Activated naive CD4-positive, alpha-beta T cell treated with anti-CD3 and anti-CD28 coated beads, Interleukin-2, amount 50 U/mL, for 72 hours (primary cell): ENCODE measurements at regions not wholly inside any gene's neighbourhood (a gene's known extent, or its start where the extent isn't known, plus 50 kb on each side); places are given as distances from the start of the nearest gene placed in this dataset.
A peak's percentile ranks its signal among the peaks of the same experiment; 100 is the strongest.
"Not testable (repeated sequence)": the region's sequence is repeated elsewhere in the genome, so short reads cannot be mapped to it uniquely, and the experiment has no call there.

ENCODE experiments used
- ATAC-seq, 2 donors: fragments of 150-1000 bp; cut with Tn5 transposase; 2 replicates each; pipeline ENCODE4 v1.10.0; 2021; ENCODE audit warnings: mild to moderate bottlenecking in 2 of 2, moderate library complexity in 2 of 2
- DNase-seq, 2 donors: peaks; one replicate each; pipeline ENCODE4 v3.0.0; 2021 to 2022; ENCODE audit warnings: low spot score in 2 of 2
- H3K27ac Mint-ChIP-seq, 2 donors: one replicate each; pipeline ENCODE4 v1.8.0; 2022; ENCODE audit warnings: mild to moderate bottlenecking in 2 of 2, mixed read lengths in 2 of 2
- H3K36me3 Mint-ChIP-seq, 2 donors: one replicate each; pipeline ENCODE4 v1.8.0; 2022; ENCODE audit warnings: mixed read lengths in 2 of 2
- H3K9me3 Mint-ChIP-seq, 2 donors: one replicate each; pipeline ENCODE4 v1.8.0; 2022; ENCODE audit warnings: mixed read lengths in 2 of 2

DNA sequence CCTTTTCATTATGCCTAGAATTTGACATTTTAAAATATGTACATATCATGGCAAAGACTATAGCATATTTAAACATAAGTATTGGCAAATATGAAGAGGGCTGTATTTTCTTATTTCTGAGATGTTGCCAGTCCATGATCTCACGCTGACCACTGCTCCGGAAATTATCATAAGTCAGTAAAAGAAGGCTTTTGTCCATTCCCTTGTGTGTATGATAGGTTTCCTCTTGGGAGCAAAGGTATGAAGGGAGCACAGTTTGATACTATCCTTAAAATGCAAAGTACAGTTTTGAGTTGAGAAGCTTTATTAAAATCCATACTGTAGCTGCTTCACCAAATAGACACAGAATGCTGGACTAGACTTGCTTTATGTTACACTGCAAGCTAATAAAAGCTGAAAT is 52.6 kb upstream of the AGA start:
- H3K27ac Mint-ChIP-seq, result no peak overlapping the region
- no peaks in the 10 kb centered on the region for H3K36me3 Mint-ChIP-seq
- no peak for ATAC-seq
- no peaks in the 10 kb centered on the region for H3K9me3 Mint-ChIP-seq
- no peak for DNase-seq

DNA sequence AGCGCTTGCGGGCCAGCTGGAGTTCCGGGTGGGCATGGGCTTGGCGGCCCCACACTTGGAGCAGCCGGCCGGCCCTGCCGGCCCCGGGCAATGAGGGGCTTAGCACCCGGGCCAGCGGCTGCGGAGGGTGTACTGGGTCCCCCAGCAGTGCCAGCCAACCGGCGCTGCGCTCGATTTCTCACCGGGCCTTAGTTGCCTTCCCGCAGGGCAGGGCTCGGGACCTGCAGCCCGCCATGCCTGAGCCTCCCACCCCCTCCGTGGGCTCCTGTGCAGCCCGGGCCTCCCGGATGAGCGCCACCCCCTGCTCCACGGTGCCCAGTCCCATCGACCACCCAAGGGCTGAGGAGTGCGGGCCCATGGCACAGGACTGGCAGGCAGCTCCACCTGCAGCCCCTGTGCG is 53.4 kb upstream of the AGA start:
- ATAC-seq, H3K36me3 Mint-ChIP-seq, H3K27ac Mint-ChIP-seq, H3K9me3 Mint-ChIP-seq, DNase-seq: not testable (repeated sequence)

DNA sequence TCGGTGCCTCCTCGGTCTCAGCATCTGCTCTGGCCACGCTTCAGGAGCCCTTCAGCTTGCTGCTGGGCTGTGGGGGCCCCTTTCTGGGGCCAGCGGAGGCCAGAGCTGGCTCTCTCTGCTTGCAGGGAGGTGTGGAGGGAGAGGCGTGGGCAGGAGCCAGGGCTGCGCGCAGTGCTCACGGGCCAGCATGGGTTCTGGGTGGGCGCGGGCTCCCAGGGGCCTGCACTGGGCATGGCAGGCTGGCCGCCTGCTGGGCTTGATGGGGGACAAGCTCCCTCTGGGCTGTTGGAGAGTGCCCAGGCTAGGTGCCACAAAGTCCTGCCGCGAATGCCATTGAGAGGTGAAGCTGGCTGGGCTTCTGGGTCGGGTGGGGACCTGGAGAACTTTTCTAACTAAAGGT is 57.3 kb upstream of the AGA start:
- DNase-seq (no peak), ATAC-seq (no peak)
- no peak overlapping the region for H3K27ac Mint-ChIP-seq
- H3K36me3 Mint-ChIP-seq, result peaks cover 0 to 9% of the 10 kb centered on the region in 2 donors
- H3K9me3 Mint-ChIP-seq, result peaks cover 7 to 8% of the 10 kb centered on the region in 2 donors

DNA sequence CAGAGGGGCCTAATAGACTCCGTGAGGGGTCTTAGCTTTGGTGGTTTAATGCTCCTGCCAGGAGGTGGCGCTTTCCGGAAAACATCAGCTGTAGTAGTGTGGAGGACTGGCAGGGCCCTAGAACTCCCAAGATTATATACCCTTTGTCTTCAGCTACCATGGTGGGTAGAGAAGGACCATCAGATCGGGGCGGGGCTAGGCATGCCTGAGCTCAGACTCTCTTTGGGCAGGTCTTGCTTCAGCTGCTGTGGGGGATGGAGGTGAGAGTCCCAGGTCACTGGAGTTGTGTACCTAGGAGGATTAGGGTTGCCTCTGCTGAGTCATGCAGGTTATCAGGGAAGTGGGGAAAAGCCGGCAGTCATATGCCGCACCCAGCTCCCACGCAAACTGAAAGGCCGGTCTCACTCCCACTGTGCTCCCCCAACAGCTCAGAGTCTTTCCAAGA is 63.0 kb upstream of the AGA start:
- peak overlapping the region in 1 of 2 donors; percentile 84 for H3K27ac Mint-ChIP-seq
- DNase-seq, result no peak
- peaks cover 8 to 12% of the 10 kb centered on the region in 2 donors for H3K9me3 Mint-ChIP-seq
- no peak for ATAC-seq
- peaks cover 0 to 9% of the 10 kb centered on the region in 2 donors for H3K36me3 Mint-ChIP-seq

DNA sequence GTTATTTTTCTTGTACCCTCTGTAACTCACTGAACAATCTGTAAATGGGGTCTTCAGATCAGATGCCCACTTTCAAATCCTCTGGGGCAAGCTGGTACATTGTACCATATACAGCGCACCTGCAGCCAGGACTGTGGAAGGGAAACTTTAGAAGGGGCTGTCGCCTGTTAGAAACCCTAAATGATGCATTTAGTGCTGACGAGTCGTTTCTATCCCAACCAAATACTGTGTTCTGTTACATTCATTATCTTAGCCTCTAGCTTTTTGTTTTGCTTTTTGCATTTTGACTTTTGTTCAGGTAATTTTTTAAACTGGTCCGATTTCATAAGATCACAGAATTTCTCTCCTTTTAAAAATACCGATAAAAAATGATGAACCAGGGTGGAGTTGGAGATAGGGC is 66.4 kb upstream of the AGA start:
- ATAC-seq, result no peak
- no peak for DNase-seq
- H3K9me3 Mint-ChIP-seq, result peaks cover 4% of the 10 kb centered on the region in 2 donors
- no peak overlapping the region for H3K27ac Mint-ChIP-seq
- no peaks in the 10 kb centered on the region for H3K36me3 Mint-ChIP-seq

DNA sequence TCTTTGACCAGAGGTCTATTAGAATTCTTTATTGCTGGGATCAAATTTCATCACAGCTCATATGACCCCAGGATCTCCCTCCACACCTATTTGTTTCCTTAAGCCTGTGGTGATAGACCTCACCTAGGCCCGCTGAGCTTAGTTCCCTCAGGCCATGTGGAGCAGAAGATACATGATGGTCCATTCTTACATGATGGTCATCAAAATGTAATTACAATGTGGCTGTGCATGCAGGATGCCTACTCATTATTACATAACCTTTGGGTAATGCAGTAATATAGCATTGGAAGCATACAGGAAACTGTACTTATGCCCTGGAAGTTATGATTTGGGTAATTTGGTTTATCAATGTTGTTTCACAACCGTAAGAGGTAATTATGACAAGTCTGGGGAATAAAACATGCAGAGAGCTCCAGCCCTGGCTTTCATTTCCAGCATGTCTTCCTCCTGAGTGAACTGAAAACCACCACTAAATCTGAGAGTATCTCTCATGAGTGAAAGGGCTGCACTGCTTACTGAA is 67.0 kb upstream of the AGA start:
- Mint-ChIP-seq H3K9me3 (peaks cover 4% of the 10 kb centered on the region in 2 donors), H3K36me3 (no peaks in the 10 kb centered on the region), H3K27ac (no peak overlapping the region)
- ATAC-seq (peak in 1 of 2 donors; percentile 51), DNase-seq (no peak)

DNA sequence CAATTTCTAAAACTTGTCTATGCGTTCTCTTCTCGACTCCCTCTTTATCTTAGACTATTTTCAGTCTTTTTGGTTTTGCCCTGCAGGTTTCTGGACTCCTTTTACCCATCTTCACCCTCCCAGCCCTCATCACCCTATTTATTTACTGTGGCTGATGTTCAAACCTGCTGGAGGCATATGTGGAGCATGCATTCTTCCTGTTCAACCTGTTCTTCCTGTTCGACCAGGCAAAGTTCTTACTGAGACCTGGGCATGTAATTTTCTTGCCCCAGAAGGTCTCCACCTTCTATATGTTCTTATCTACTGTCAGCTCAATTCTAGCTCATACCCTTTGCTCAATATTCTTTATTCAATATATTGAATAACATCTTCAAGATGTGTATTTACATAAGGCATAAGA is 69.4 kb upstream of the AGA start:
- ATAC-seq (no peak), DNase-seq (no peak)
- no peak overlapping the region for H3K27ac Mint-ChIP-seq
- peaks cover 4% of the 10 kb centered on the region in 2 donors for H3K9me3 Mint-ChIP-seq
- no peaks in the 10 kb centered on the region for H3K36me3 Mint-ChIP-seq

DNA sequence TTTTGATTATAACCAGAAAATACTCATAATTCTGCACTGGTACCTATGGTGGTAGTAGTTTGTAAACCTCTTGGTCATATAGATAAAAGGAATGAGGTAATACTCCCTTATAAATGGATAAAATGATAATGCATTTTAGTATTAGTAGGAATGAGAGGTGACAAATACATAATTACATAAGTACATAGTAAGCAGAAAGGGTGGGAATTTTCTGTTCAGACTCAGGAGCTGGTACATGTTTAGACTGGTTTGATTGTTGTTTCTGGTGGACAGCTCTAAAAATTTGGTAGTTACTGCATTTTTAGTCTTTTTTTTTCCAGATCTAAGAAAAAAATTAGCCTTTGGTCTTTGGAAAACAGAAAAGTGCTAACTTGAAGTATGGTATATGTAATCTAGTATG is 70.4 kb upstream of the AGA start:
- no peak for ATAC-seq
- Mint-ChIP-seq H3K36me3 (no peaks in the 10 kb centered on the region), H3K27ac (no peak overlapping the region), H3K9me3 (peaks cover 4% of the 10 kb centered on the region in 2 donors)
- no peak for DNase-seq

DNA sequence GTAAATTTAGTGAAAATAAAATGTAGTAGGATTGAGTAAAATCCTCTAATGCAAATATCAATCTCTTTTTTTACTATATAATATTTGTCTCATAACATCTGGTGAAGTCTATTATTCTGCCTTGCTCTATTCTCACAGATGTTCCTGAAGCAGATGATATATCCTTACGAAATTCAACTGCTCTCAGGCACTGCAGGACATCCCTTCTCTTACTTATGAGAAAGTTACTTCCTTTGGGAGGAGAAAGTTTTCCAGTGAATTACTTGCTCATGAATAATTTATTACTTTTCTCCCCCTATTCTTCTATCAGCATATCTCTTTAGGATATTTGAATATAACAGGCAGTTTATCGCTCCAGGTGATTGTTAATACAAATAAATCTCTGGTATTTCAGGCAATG is 75.6 kb upstream of the AGA start:
- no peak for DNase-seq
- H3K27ac Mint-ChIP-seq, result no peak overlapping the region
- H3K36me3 Mint-ChIP-seq, result peaks cover 0 to 7% of the 10 kb centered on the region in 2 donors
- no peak for ATAC-seq
- peaks cover 0 to 3% of the 10 kb centered on the region in 2 donors for H3K9me3 Mint-ChIP-seq

DNA sequence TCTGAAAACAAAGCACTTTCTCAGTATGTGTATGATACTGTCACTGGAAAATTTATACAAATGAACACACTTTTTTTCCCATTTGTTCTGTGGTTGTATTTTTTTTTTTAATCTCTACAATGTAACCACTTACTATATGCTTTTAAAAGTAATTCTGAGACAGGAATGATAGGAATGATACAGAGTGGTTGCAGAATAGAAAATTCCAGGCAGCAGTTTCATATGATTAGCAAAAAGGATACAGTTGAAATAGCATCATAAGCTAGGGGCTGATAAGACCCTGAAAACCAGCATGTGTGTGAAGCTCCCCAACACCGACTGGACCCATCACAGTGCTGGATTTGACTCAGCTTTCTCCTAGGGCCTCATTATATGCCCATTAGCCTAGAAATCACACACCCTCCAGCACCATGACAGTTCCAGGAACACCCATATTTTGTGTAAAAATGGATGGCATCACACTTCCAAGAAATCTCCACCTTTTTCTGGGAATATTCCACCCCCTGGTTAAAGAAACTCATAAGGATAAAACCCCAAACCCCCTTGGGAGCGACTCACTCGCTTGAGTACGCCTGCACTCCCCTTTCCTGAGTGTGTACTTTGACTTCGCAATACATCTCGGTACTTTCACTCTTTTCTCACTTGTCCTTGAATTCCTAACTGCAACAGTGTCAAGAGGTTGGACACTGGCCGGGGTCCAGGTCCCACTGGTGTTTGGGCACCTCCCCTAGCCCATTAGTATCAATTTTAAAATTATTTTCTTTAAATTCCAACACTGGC is 77.4 kb upstream of the AGA start:
- Mint-ChIP-seq H3K9me3 (peaks cover 0 to 7% of the 10 kb centered on the region in 2 donors), H3K36me3 (peaks cover 0 to 10% of the 10 kb centered on the region in 2 donors), H3K27ac (no peak overlapping the region)
- ATAC-seq (no peak), DNase-seq (no peak)

DNA sequence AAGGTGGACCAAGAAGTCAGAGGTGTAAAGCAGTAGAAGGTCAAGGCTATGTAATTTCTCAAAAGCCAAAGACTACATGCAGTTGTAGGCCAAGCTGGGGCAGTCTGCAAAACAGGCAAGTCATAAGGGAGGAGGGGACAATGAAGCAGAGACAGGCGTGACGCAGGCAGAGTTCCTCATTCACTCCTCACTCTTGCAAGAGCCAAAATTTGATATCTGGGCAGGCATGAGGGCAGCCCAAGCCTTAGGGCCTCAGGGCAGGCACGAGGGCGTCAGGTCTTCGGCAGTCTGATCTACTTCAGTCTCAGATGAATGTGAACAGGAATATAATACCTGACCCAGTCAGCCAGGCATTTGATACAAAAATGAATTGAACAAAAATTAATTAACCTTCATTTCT is 86.4 kb upstream of the AGA start:
- H3K36me3 Mint-ChIP-seq, result peaks cover 0 to 5% of the 10 kb centered on the region in 2 donors
- no peak overlapping the region for H3K27ac Mint-ChIP-seq
- DNase-seq (no peak), ATAC-seq (no peak)
- H3K9me3 Mint-ChIP-seq, result no peaks in the 10 kb centered on the region

DNA sequence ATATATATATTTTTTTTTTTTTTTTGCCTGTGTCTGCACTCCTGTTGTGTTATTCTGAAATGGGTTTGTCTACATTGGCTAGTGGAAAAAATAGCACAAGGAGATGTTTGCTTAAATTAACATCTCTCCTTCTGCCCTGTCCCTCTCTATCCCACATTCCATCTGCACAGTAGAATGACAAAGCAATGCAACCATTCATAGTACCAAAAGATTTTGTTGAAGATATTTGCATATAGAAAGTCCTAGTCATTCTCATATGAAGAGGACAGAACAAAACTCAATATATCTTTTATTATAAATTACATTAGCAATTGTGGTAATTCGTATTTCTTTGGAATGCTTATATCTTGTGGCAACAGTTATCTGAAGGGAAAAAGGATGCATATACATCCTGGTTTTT is 88.3 kb upstream of the AGA start:
- Mint-ChIP-seq H3K9me3 (no peaks in the 10 kb centered on the region), H3K27ac (no peak overlapping the region), H3K36me3 (peaks cover 0 to 8% of the 10 kb centered on the region in 2 donors)
- ATAC-seq (no peak), DNase-seq (no peak)

DNA sequence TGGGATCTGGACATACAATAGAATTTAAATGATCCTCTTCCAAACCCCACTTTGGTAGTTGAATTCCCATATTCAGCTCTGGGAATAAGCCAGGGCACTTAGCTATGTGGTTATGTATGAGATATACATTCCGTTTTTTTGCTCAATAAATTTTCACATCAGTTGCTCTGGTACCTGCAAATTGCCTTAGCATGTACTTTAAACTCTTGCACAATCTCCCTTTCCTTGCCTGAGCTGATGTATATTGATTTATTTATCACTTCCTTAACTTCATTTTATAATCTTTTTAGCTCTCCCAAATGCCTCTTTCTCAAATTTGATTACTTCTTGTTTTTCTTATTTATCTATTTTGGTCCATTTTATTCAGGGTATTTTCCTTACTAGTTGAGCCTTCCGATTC is 90.1 kb upstream of the AGA start:
- Mint-ChIP-seq H3K9me3 (no peaks in the 10 kb centered on the region), H3K27ac (no peak overlapping the region), H3K36me3 (peaks cover 0 to 12% of the 10 kb centered on the region in 2 donors)
- no peak for DNase-seq
- no peak for ATAC-seq

DNA sequence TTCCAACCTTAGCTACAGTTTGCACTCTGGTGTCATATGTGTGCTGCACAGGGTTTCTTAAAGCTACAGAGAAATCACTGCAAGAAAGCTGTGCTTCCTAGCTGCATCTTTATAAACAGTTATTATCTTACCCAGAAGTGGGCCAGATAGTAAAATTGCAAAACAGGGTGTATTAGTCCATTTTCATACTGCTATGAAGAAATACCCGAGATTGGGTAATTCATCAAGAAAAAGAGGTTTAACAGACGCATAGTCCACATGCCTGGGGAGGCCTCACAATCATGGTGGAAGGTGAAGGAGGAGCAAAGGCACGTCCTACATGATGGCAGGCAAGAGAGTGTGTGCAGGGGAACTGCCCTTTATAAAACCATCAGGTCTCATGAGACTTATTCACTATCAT is 92.6 kb upstream of the AGA start:
- not testable (repeated sequence) for ATAC-seq, H3K9me3 Mint-ChIP-seq, DNase-seq, H3K27ac Mint-ChIP-seq
- H3K36me3 Mint-ChIP-seq, result peaks cover 0 to 12% of the 10 kb centered on the region in 2 donors

DNA sequence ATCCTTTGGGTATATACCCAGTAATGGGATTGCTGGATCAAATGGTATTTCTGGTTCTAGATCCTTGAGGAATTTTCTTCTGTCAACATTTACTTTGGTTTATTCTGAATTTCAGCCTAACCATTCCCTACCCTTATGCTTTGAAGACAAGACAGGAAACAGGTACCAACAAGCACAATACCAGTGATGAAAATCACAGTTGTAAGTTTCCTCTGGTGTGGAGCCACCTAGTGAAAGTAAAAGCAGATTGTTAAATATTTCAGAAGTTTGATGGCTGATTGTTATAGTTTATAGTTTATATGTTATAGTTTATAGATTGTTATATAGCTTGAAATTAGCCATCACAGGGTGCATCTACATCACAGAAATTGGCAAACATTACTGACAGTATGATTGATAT is 104.5 kb upstream of the AGA start:
- H3K9me3 Mint-ChIP-seq, result no peaks in the 10 kb centered on the region
- ATAC-seq (no peak), DNase-seq (no peak)
- H3K27ac Mint-ChIP-seq, result no peak overlapping the region
- H3K36me3 Mint-ChIP-seq, result no peaks in the 10 kb centered on the region

DNA sequence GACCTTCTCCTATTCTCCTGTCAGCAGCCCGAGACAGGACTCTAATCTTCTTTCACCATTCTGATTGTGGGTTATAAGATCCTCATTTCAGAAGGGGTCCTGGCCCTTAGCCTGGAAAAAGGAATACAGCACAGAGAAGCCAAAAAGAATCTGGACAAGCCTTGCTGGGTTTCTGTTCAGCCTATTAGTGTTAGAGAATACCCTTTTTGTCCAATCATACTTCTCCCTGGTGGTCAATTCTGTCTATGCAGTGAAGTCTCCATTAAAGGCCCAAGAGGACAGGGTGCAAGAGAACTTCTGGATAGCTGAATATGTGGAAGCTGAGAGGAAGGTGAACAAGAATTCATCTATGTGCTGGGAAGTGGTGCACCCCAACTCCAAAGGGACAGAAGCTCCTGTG is 105.7 kb upstream of the AGA start:
- no peaks in the 10 kb centered on the region for H3K36me3 Mint-ChIP-seq
- H3K27ac Mint-ChIP-seq, result no peak overlapping the region
- no peaks in the 10 kb centered on the region for H3K9me3 Mint-ChIP-seq
- DNase-seq (no peak), ATAC-seq (no peak)

DNA sequence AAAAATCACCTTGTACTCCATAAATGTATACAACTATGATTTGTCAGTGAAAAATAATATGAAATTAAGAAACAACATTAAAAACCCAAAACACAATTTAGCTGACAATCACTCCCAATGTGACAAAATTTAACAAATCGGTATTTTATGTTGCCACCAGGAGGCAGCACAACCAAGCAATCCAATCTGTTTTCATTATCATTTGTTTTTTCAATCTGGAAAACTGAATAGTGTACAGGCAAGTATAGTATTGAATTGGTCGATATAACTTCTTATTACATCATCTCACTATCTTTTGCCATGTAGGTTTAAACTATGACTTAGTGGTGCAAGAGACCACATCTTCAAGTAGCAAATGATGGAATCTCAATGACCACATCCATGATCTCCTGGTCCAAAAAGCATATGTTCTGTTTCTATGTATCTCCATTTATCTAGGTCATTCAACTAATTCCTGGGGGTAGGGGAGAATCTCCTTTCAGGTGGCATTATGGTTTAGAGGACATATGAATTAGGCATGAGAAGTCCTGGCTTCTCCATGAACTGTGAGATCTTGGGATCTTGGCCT is 112.9 kb upstream of the AGA start:
- H3K27ac Mint-ChIP-seq, result no peak overlapping the region
- DNase-seq, result peak in 1 of 2 donors; percentile 25
- no peaks in the 10 kb centered on the region for H3K9me3 Mint-ChIP-seq
- no peak for ATAC-seq
- no peaks in the 10 kb centered on the region for H3K36me3 Mint-ChIP-seq

DNA sequence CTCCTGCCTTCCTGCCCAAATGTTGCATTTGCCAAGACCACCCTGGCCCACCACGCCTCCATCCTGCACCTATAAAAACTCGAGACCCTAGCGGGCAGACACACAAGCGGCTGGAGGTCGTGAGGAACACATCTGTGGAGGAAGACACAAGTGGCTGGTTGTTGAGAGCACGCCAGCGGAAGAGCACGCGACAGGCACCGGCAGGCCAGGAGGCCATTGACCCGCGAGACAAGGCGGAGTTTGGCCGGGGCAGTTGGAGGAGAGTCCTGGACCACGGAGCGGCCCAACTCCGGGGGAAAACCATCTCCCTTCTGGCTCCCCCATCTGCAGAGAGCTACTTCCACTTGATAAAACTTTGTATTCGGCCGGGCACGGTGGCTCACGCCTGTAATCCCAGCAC is 115.2 kb upstream of the AGA start:
- ATAC-seq, result no peak
- Mint-ChIP-seq H3K36me3 (no peaks in the 10 kb centered on the region), H3K9me3 (no peaks in the 10 kb centered on the region), H3K27ac (no peak overlapping the region)
- no peak for DNase-seq
